ENCODE measurements at regions not wholly inside any gene's neighbourhood (a gene's known extent, or its start where the extent isn't known, plus 50 kb on each side); places are given as distances from the start of the nearest gene placed in this dataset.

GRCh38 chr16:5396880-5397279 is 299.3 kb upstream of the EEF2KMT start:
- no peak for FAIRE-seq
- no peak for TF ChIP-seq TAF15 (IDR thresholded peaks at IDR 0.05; ENCODE audit: low read depth, low read length, poor library complexity, severe bottlenecking)
- TF ChIP-seq ZNF30 (CRISPR knock-in tag; IDR thresholded peaks at IDR 0.05), result no peak
- no peak for TF ChIP-seq FOSL2 (CRISPR knock-in tag; IDR thresholded peaks at IDR 0.05)
- TF ChIP-seq ZSCAN31 (CRISPR knock-in tag; IDR thresholded peaks at IDR 0.05; ENCODE audit: low read depth), result no peak
- TF ChIP-seq ZNF75D (CRISPR knock-in tag; IDR thresholded peaks at IDR 0.05; ENCODE audit: borderline replicate concordance), result no peak
- no peak for TF ChIP-seq PITX1 (CRISPR knock-in tag; IDR thresholded peaks at IDR 0.05)
- TF ChIP-seq KMT2B (CRISPR knock-in tag; IDR thresholded peaks at IDR 0.05), result no peak
- TF ChIP-seq ZGPAT (CRISPR knock-in tag; IDR thresholded peaks at IDR 0.05), result no peak
- no peak for TF ChIP-seq ARID5B (CRISPR knock-in tag; IDR thresholded peaks at IDR 0.05)
- no peak for TF ChIP-seq ZFX (CRISPR knock-in tag; IDR thresholded peaks at IDR 0.05; ENCODE audit: low read depth)
- TF ChIP-seq ZNF772 (CRISPR knock-in tag; IDR thresholded peaks at IDR 0.05), result no peak
- no peak for TF ChIP-seq ELF1 (CRISPR knock-in tag; IDR thresholded peaks at IDR 0.05)
- TF ChIP-seq HMGXB3 (CRISPR knock-in tag; IDR thresholded peaks at IDR 0.05; ENCODE audit: borderline replicate concordance), result no peak
- TF ChIP-seq CBX5 (CRISPR knock-in tag; IDR thresholded peaks at IDR 0.05; ENCODE audit: borderline replicate concordance), result no peak

More at GRCh38 chr16:5396880-5397279, 299.3 kb upstream of the EEF2KMT start:
- no peaks in the 10 kb centered on the region for H3K9me3 ChIP-seq (ENCODE audit: low read length)
- ChIA-PET POLR2A (no interaction called here), CTCF (ENCODE audit: low intra/inter-chr PET ratio, low total read pairs) (no interaction called here)
- H3K27me3 ChIP-seq (ENCODE audit: control insufficient read depth in 1 of 2, insufficient read depth in 2 of 2, low read length in 2 of 2), result peaks cover 0 to 29% of the 10 kb centered on the region in 2 experiments; a peak in 2 of 5 replicates
- H3K9ac ChIP-seq (ENCODE audit: insufficient read depth, low read depth, low read length), result no peak overlapping the region
- H4K20me1 ChIP-seq (ENCODE audit: insufficient read depth, low read length), result no peaks in the 10 kb centered on the region
- in situ Hi-C loops (cut with HindIII; ENCODE audit: extremely low pct_ligation_motif_present, low pct_unique_long_range_greater_than_20kb), result no loop called here
- no TSS peak for BruUV-seq (replicated peaks)
- intact Hi-C loops (cut with micrococcal nuclease; ENCODE audit: unreplicated experiment), result no loop called here
- DNase-seq (ENCODE audit: low spot score), result no peak
- WGBS (ENCODE audit: low lambda C conversion rate), result 0% methylated on average over 1 of the region's 1 CpG
- no peaks in the 10 kb centered on the region for H3K36me3 ChIP-seq (replicated peaks in 1 of 2; ENCODE audit: control insufficient read depth in 1 of 2, insufficient read depth in 2 of 2, low read length in 2 of 2)
- H3K4me2 ChIP-seq (ENCODE audit: low read depth, low read length), result no peak overlapping the region
- no peak overlapping the region for H3K4me3 ChIP-seq (replicated peaks in 1 of 3; ENCODE audit: insufficient read depth in 1 of 3, low read depth in 2 of 3, low read length in 3 of 3)
- no peaks in the 10 kb centered on the region for H3K4me1 ChIP-seq (ENCODE audit: insufficient read depth, low read length)
- H2AFZ ChIP-seq (ENCODE audit: low read length), result no peak overlapping the region
- no peak for ATAC-seq
- H3K79me2 ChIP-seq (ENCODE audit: insufficient read depth, low read length), result no peaks in the 10 kb centered on the region
- H3K27ac ChIP-seq (ENCODE audit: extremely low read length, insufficient read depth, low read length), result no peak overlapping the region

Data from HepG2 (cell line).